IMR-90 (cell line): ENCODE measurements at regions not wholly inside any gene's neighbourhood (a gene's known extent, or its start where the extent isn't known, plus 50 kb on each side); places are given as distances from the start of the nearest gene placed in this dataset.

Source experiments
- ATAC-seq: fragments of 200-7000 bp; cut with Tn5 transposase; 2 replicates; pipeline ENCODE4 v1.9.1; 2020; ENCODE audit warnings: low read depth, mild to moderate bottlenecking, moderate library complexity
- BruUV-seq: library from RNA; stranded (reverse); fragments of 400-500 nt; replicated peaks from 2 replicates; lab custom pipeline; 2021; lab: Mats Ljungman, UMichigan
- CTCF ChIA-PET: fragments of 300-600 bp; formaldehyde crosslinking; extraction: SDS; loops from one replicate; lab custom pipeline; 2021; ENCODE audit warnings: antibody characterized with exemption; lab: Yijun Ruan, JAX
- POLR2A ChIA-PET: fragments of 300-600 bp; sonication (Branson Sonifier 250); formaldehyde crosslinking; loops from one replicate; lab custom pipeline; 2022; ENCODE audit warnings: antibody characterized with exemption; ENCODE audit not compliant: unreplicated experiment; lab: Charles Lee
- DNase-seq: peaks from one replicate; pipeline ENCODE4 v3.0.0; 2013
- H2AFZ ChIP-seq: replicated peaks from 2 replicates; pipeline ENCODE3; 2013; ENCODE audit warnings: low read length, mild to moderate bottlenecking; ENCODE audit not compliant: poor library complexity
- H2AK5ac ChIP-seq: 2 replicates; pipeline ENCODE4 v1.6.1; 2013; ENCODE audit warnings: low read depth, low read length, inconsistent platforms
- H2AK9ac ChIP-seq: replicated peaks from 2 replicates; pipeline ENCODE3; 2013; ENCODE audit warnings: mild to moderate bottlenecking, low read depth, low read length, moderate library complexity; ENCODE audit not compliant: poor library complexity
- H2BK120ac ChIP-seq: 2 replicates; pipeline ENCODE4 v1.6.1; 2013; ENCODE audit warnings: low read depth, low read length, inconsistent platforms
- H2BK15ac ChIP-seq: 3 replicates; pipeline ENCODE4 v1.6.1; 2013; ENCODE audit warnings: low read depth, low read length, inconsistent platforms
- H2BK20ac ChIP-seq: 2 replicates; pipeline ENCODE4 v1.6.1; 2013; ENCODE audit warnings: low read depth, mild to moderate bottlenecking, inconsistent platforms, low read length, moderate library complexity
- H2BK5ac ChIP-seq: 2 replicates; pipeline ENCODE4 v1.6.1; 2013; ENCODE audit warnings: mild to moderate bottlenecking, low read depth, low read length, inconsistent platforms; ENCODE audit not compliant: poor library complexity, severe bottlenecking
- H3K14ac ChIP-seq: replicated peaks from 2 replicates; pipeline ENCODE4 v1.6.1; 2013; ENCODE audit warnings: low read depth, low read length, inconsistent platforms
- H3K18ac ChIP-seq: 2 replicates; pipeline ENCODE4 v1.6.1; 2013; ENCODE audit warnings: low read depth, low read length, control low read depth
- H3K23ac ChIP-seq: 2 replicates; pipeline ENCODE4 v1.6.1; 2013; ENCODE audit warnings: low read depth, low read length, inconsistent platforms
- H3K27ac ChIP-seq: 2 replicates; pipeline ENCODE4 v1.5.1; 2013; ENCODE audit warnings: mild to moderate bottlenecking, control low read depth, low read length; ENCODE audit not compliant: insufficient read depth
- H3K27me3 ChIP-seq: 2 replicates; pipeline ENCODE4 v1.6.1; 2013; ENCODE audit warnings: low read length; ENCODE audit not compliant: control insufficient read depth, insufficient read depth
- H3K36me3 ChIP-seq: 2 replicates; pipeline ENCODE4 v1.6.1; 2013; ENCODE audit warnings: low read length, mixed read lengths; ENCODE audit not compliant: control insufficient read depth, insufficient read depth
- H3K4ac ChIP-seq: 2 replicates; pipeline ENCODE4 v1.6.1; 2013; ENCODE audit warnings: low read depth, low read length, inconsistent platforms
- H3K4me1 ChIP-seq: 2 replicates; pipeline ENCODE4 v1.6.1; 2013; ENCODE audit warnings: low read length, mixed read lengths; ENCODE audit not compliant: control insufficient read depth, insufficient read depth
- H3K4me2 ChIP-seq: 2 replicates; pipeline ENCODE4 v1.6.1; 2013; ENCODE audit warnings: low read depth, mild to moderate bottlenecking, control low read depth, low read length, moderate library complexity
- H3K4me3 ChIP-seq: 2 replicates; pipeline ENCODE4 v1.5.1; 2013; ENCODE audit warnings: low read depth, mild to moderate bottlenecking, control low read depth, low read length, moderate library complexity; ENCODE audit not compliant: insufficient read depth
- H3K56ac ChIP-seq: 2 replicates; pipeline ENCODE4 v1.6.1; 2013; ENCODE audit warnings: low read length, inconsistent platforms; ENCODE audit not compliant: insufficient read depth; ENCODE audit errors: extremely low read depth
- H3K79me1 ChIP-seq, 2 experiments: 2 replicates each; pipeline ENCODE4 v1.6.1; 2013; ENCODE audit warnings: low read length in 2 of 2, inconsistent platforms in 1 of 2, low read depth in 1 of 2
- H3K9ac ChIP-seq: 2 replicates; pipeline ENCODE4 v1.6.1; 2013; ENCODE audit warnings: low read depth, low read length, control low read depth
- H3K9me1 ChIP-seq: 2 replicates; pipeline ENCODE4 v1.6.1; 2013; ENCODE audit warnings: low read length, inconsistent platforms; ENCODE audit not compliant: insufficient read depth
- H3K9me3 ChIP-seq: 2 replicates; pipeline ENCODE4 v1.6.1; 2013; ENCODE audit warnings: low read length; ENCODE audit not compliant: control insufficient read depth, insufficient read depth
- H4K20me1 ChIP-seq: 2 replicates; pipeline ENCODE4 v1.6.1; 2013; ENCODE audit warnings: low read length, inconsistent platforms; ENCODE audit not compliant: insufficient read depth
- H4K5ac ChIP-seq: 2 replicates; pipeline ENCODE4 v1.6.1; 2013; ENCODE audit warnings: mild to moderate bottlenecking, low read depth, low read length, control low read depth
- H4K8ac ChIP-seq, 2 experiments: 2 replicates each; pipeline ENCODE4 v1.6.1; 2013; ENCODE audit warnings: low read depth in 2 of 2, low read length in 2 of 2, control low read depth in 1 of 2, inconsistent platforms in 1 of 2
- H4K91ac ChIP-seq: 2 replicates; pipeline ENCODE4 v1.6.1; 2013; ENCODE audit warnings: low read depth, low read length, inconsistent platforms; ENCODE audit not compliant: insufficient read depth
- BHLHE40 ChIP-seq: fragments of 150-350 bp; IDR thresholded peaks from 2 replicates; pipeline ENCODE4 v1.6.1; 2016; ENCODE audit warnings: mild to moderate bottlenecking, low read depth, low read length
- CEBPB ChIP-seq: IDR thresholded peaks from 2 replicates; pipeline ENCODE4 v1.6.1; 2012; ENCODE audit warnings: low read depth, low read length, improper control_type of control experiment
- FOS ChIP-seq: fragments of 150-350 bp; IDR thresholded peaks from 2 replicates; pipeline ENCODE4 v1.6.1; 2016; ENCODE audit warnings: low read depth, low read length
- WGBS, 2 experiments: methylation state at CpG; one replicate each; pipeline versions ENCODE4 v1.1.5 to v1.1.7; 2013; ENCODE audit warnings: missing lambda C conversion rate in 2 of 2; ENCODE audit not compliant: insufficient read length in 1 of 2; ENCODE audit errors: extremely low coverage in 2 of 2; 5-methylcytosine and 5-hydroxymethylcytosine counted together
- dilution Hi-C: fragments of 300-500 bp; cut with HindIII; formaldehyde crosslinking; loops from one replicate; pipeline ENCODE4 v1.14.3; 2018; ENCODE audit warnings: low sequenced_read_pairs; ENCODE audit not compliant: unreplicated experiment
- in situ Hi-C: fragments of 300-500 bp; cut with MboI; formaldehyde crosslinking; loops from 3 replicates; pipeline ENCODE4 v1.14.3; 2019; ENCODE audit warnings: low sequenced_read_pairs, inconsistent platforms, mixed read lengths
- intact Hi-C: fragments of 100-400 bp; cut with micrococcal nuclease; formaldehyde crosslinking; loops from 2 replicates; pipeline ENCODE4 v1.10.0; 2022

DNA sequence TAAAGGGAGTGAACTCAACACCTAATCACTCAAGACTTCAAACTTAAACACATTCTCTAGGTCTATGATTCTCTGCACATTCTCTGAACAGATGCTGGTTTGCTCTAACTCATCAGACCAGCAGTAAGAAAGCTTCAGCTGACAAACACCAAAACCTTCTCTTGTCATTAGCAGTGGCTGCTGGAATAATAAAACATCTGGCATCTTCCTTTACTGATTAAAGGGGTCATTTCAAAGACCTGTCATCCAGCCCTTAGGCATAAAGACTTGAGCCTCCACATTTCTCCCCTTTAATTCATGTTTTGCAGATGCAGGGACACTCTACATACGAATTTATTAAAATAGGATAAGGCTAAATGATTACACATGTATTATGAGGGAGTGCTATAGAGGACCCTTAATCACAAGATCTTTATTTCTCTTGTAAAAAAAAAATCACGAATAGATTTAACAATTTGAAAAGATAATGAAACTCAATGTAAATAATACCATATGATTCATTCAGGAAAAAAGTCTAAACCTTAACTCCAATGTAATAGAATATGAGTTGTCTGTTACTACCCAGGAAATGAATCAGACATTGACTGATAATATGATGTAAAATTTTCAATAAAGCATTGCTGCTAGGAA, 152.4 kb upstream of the GNAI1 start:
- H2AK9ac ChIP-seq: no peak overlapping the region
- peak overlapping the region; percentile 96; the same call in 1 of the 2 replicates for H3K4ac ChIP-seq
- peak overlapping the region; percentile 84 for H3K4me2 ChIP-seq
- H4K5ac ChIP-seq: peak overlapping the region; percentile 97; the same call in 1 of the 2 replicates
- ATAC-seq (peak; percentile 64), DNase-seq (peak; percentile 84)
- no peaks in the 10 kb centered on the region for H3K36me3 ChIP-seq
- H3K79me1 ChIP-seq: peaks cover 0 to 8% of the 10 kb centered on the region in 2 experiments; a peak in 2 of 4 replicates
- peak overlapping the region; percentile 100 for H2BK120ac ChIP-seq
- ChIA-PET POLR2A (no interaction called here), CTCF (no interaction called here)
- peak overlapping the region; percentile 57 for H3K27ac ChIP-seq
- peaks cover 12% of the 10 kb centered on the region for H3K4me1 ChIP-seq
- H3K9ac ChIP-seq: peak overlapping the region; percentile 40; the same call in 1 of the 2 replicates
- no peak overlapping the region for H3K4me3 ChIP-seq
- intact Hi-C loops (no loop called here), dilution Hi-C loops (no loop called here), in situ Hi-C loops (no loop called here)
- no peaks in the 10 kb centered on the region for H3K9me1 ChIP-seq
- H3K9me3 ChIP-seq: no peaks in the 10 kb centered on the region
- H2BK15ac ChIP-seq: 0 out of 3 replicates have a peak overlapping the region, but pooled peaks have one; percentile 8
- H2AK5ac ChIP-seq: no peak overlapping the region
- H4K91ac ChIP-seq: peak overlapping the region; percentile 87
- H3K27me3 ChIP-seq: no peaks in the 10 kb centered on the region
- peak overlapping the region; percentile 85; the same call in 1 of the 2 replicates for H3K23ac ChIP-seq
- H4K8ac ChIP-seq: peak overlapping the region in 1 of 2 experiments; percentile 92; a peak in 3 of 4 replicates
- peak overlapping the region; percentile 71 for H3K14ac ChIP-seq
- H2AFZ ChIP-seq: no peak overlapping the region
- H4K20me1 ChIP-seq: no peaks in the 10 kb centered on the region
- H2BK20ac ChIP-seq: peak overlapping the region; percentile 82
- no TSS peak for BruUV-seq
- H3K18ac ChIP-seq: peak overlapping the region; percentile 98
- H2BK5ac ChIP-seq: peak overlapping the region; percentile 100
- no CpG with 5 or more reads among the region's 2 CpGs for WGBS, 2 experiments
- peak overlapping the region; percentile 98 for H3K56ac ChIP-seq
- TF ChIP-seq CEBPB (no peak), FOS (0 out of 2 replicates have a peak, but pooled peaks have one; percentile 7), BHLHE40 (no peak)
